Mammary epithelial cell (primary cell): ENCODE measurements at regions not wholly inside any gene's neighbourhood (a gene's known extent, or its start where the extent isn't known, plus 50 kb on each side); places are given as distances from the start of the nearest gene placed in this dataset.

Experiments
- EZH2 ChIP-seq: IDR thresholded peaks from 2 replicates; pipeline ENCODE4 v1.6.1; 2012; ENCODE audit warnings: low read length, inconsistent platforms, borderline replicate concordance
- TF ChIP-seq, protein P1 (sequence below), 2 donors: IDR thresholded peaks in 1 of 2; conservative IDR thresholded peaks in 1 of 2; 2 replicates each; pipeline ENCODE4 v1.5.1; 2011 to 2012; ENCODE audit warnings: inconsistent platforms in 2 of 2, low read length in 2 of 2, mild to moderate bottlenecking in 2 of 2, control low read depth in 1 of 2, low read depth in 1 of 2; ENCODE audit not compliant: insufficient read depth in 1 of 2; ENCODE audit errors: extremely low read depth in 1 of 2

DNA sequence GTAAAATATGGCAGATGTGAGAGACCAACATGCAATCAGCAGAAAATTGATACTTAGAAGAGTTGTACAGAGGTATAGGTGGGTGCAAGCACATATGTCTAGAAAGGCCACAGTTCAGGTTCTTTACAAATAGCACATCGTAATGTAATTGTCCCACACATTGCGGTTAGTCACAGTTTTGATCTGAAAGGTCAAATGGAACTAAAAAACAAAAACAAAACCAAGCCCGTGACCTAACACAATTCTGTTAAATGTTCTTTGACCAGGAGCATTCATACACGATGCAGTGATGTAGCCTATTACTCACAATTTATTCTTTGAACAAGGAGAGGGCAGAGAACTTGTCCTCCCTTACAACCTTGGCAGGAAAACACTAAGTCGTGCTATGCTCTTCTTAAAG is 108.9 kb upstream of the MAP4K3 start:
- no peak for TF ChIP-seq EZH2
- TF ChIP-seq, protein P1, sequence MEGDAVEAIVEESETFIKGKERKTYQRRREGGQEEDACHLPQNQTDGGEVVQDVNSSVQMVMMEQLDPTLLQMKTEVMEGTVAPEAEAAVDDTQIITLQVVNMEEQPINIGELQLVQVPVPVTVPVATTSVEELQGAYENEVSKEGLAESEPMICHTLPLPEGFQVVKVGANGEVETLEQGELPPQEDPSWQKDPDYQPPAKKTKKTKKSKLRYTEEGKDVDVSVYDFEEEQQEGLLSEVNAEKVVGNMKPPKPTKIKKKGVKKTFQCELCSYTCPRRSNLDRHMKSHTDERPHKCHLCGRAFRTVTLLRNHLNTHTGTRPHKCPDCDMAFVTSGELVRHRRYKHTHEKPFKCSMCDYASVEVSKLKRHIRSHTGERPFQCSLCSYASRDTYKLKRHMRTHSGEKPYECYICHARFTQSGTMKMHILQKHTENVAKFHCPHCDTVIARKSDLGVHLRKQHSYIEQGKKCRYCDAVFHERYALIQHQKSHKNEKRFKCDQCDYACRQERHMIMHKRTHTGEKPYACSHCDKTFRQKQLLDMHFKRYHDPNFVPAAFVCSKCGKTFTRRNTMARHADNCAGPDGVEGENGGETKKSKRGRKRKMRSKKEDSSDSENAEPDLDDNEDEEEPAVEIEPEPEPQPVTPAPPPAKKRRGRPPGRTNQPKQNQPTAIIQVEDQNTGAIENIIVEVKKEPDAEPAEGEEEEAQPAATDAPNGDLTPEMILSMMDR (conservative IDR thresholded peaks at IDR 0.05 in 1 of 2, IDR thresholded peaks at IDR 0.05 in 1 of 2; ENCODE audit: extremely low read depth in 1 of 2, insufficient read depth in 1 of 2, low read depth in 1 of 2, low read length in 2 of 2), result no peak
